ENCODE measurements at regions not wholly inside any gene's neighbourhood (a gene's known extent, or its start where the extent isn't known, plus 50 kb on each side); places are given as distances from the start of the nearest gene placed in this dataset.

DNA sequence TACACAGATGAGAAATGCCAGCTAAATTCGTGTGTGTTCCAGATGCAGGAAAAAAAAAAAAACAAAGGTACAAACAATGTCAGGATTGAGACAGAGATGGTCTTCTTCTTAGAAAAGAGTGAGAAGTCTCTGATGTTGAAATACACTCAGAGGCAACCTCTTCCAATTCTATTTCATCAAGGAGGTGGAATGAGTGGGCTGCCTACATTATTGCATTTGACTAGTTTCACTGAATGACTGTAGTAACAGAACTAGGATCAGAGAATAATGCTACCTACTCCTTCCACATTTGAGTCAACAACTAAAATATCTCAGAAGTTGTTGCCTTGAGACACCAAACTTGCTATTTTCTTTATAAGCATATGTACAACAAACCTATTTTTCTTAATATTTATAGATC lies 1332.2 kb upstream of the FLRT2 start:
- POLR2A ChIA-PET = no interaction called here
- Histone ChIP-seq H3K4me3 (ENCODE audit: low read depth, low read length) (no peak overlapping the region), H3K9me3 (ENCODE audit: control insufficient read depth, insufficient read depth, low read length) (peaks cover 3% of the 10 kb centered on the region; the same call in 1 of the 2 replicates), H3K27me3 (ENCODE audit: control insufficient read depth, insufficient read depth, low read length) (no peaks in the 10 kb centered on the region), H3K27ac (ENCODE audit: low read depth, low read length) (no peak overlapping the region)
- TF ChIP-seq CTCF (IDR thresholded peaks at IDR 0.05; ENCODE audit: low read depth, low read length) = no peak
- CTCF ChIA-PET = no interaction called here
- no peak for DNase-seq (ENCODE audit: low read depth, low spot score)

DNA sequence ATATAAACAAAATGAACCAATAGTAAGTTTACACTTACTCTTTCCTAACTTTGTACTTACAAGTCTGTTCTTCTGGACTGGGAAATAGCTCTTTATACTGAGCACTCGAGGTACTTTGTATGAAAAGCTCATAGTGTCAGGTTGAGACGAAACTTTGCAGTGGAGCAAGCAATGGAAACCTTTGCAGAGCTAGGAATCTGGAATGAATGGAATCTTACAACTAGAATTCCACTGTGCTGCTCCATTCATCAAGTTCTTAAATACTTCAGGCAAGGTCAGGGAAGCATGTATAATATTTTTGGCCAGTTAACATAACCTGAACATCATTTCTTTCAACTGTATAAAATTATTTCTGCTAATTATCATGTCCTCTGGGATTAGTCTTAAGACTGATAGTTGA lies 1327.5 kb upstream of the FLRT2 start:
- no peak for TF ChIP-seq CTCF (IDR thresholded peaks at IDR 0.05; ENCODE audit: low read depth, low read length)
- POLR2A ChIA-PET = no interaction called here
- DNase-seq (ENCODE audit: low read depth, low spot score) = no peak
- H3K9me3 ChIP-seq (ENCODE audit: control insufficient read depth, insufficient read depth, low read length) = no peaks in the 10 kb centered on the region
- no peak overlapping the region for H3K27ac ChIP-seq (ENCODE audit: low read depth, low read length)
- CTCF ChIA-PET = interaction anchor here (0.6 kb wide), 1 partner anchor 1213 kb away, joined by 3 read pairs; no protein-coding TSS in a partner anchor
- H3K27me3 ChIP-seq (ENCODE audit: control insufficient read depth, insufficient read depth, low read length) = no peaks in the 10 kb centered on the region
- H3K4me3 ChIP-seq (ENCODE audit: low read depth, low read length) = no peak overlapping the region

GRCh38 chr14:84203896-84204295 lies 1326.0 kb upstream of the FLRT2 start:
- Histone ChIP-seq H3K4me3 (ENCODE audit: low read depth, low read length) (no peak overlapping the region), H3K27ac (ENCODE audit: low read depth, low read length) (no peak overlapping the region), H3K9me3 (ENCODE audit: control insufficient read depth, insufficient read depth, low read length) (no peaks in the 10 kb centered on the region), H3K27me3 (ENCODE audit: control insufficient read depth, insufficient read depth, low read length) (no peaks in the 10 kb centered on the region)
- POLR2A ChIA-PET = no interaction called here
- DNase-seq (ENCODE audit: low read depth, low spot score) = no peak
- CTCF ChIA-PET = no interaction called here
- no peak for TF ChIP-seq CTCF (IDR thresholded peaks at IDR 0.05; ENCODE audit: low read depth, low read length)

DNA sequence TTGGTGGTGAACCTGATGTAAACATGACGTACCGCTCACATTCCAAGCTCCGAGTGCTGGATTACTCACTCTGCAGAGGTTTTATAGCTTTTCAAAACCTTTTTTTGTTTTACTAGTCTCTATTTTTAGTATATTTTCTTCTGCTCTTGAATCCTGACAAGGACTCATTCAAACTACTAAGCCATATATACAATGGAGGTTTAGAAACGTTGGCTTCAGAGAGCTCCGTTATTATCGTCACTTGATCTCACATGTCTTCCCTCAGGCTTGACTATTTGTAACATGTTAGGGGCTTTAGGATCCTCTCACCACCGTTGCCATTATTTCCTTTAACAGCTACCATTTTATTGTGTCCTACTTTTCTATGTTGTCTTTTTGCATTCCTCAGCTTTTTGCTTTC lies 1321.5 kb upstream of the FLRT2 start:
- no peak for TF ChIP-seq CTCF (IDR thresholded peaks at IDR 0.05; ENCODE audit: low read depth, low read length)
- no peak for DNase-seq (ENCODE audit: low read depth, low spot score)
- POLR2A ChIA-PET = no interaction called here
- Histone ChIP-seq H3K27me3 (ENCODE audit: control insufficient read depth, insufficient read depth, low read length) (no peaks in the 10 kb centered on the region), H3K27ac (ENCODE audit: low read depth, low read length) (no peak overlapping the region), H3K9me3 (ENCODE audit: control insufficient read depth, insufficient read depth, low read length) (no peaks in the 10 kb centered on the region), H3K4me3 (ENCODE audit: low read depth, low read length) (no peak overlapping the region)
- CTCF ChIA-PET = interaction anchor here (0.6 kb wide), 1 partner anchor 65 kb away, joined by 5 read pairs; no protein-coding TSS in a partner anchor

- no peak overlapping the region for H3K4me3 ChIP-seq (ENCODE audit: low read depth, low read length)
- ChIA-PET POLR2A (no interaction called here), CTCF (no interaction called here)
- H3K27me3 ChIP-seq (ENCODE audit: control insufficient read depth, insufficient read depth, low read length) = no peaks in the 10 kb centered on the region
- H3K9me3 ChIP-seq (ENCODE audit: control insufficient read depth, insufficient read depth, low read length) = no peaks in the 10 kb centered on the region
- no peak for TF ChIP-seq CTCF (IDR thresholded peaks at IDR 0.05; ENCODE audit: low read depth, low read length)
- no peak overlapping the region for H3K27ac ChIP-seq (ENCODE audit: low read depth, low read length)
- no peak for DNase-seq (ENCODE audit: low read depth, low spot score)
Measured at GRCh38 chr14:84209031-84209430, 1320.9 kb upstream of the FLRT2 start.
